ENCODE measurements at regions not wholly inside any gene's neighbourhood (a gene's known extent, or its start where the extent isn't known, plus 50 kb on each side); places are given as distances from the start of the nearest gene placed in this dataset.

DNA sequence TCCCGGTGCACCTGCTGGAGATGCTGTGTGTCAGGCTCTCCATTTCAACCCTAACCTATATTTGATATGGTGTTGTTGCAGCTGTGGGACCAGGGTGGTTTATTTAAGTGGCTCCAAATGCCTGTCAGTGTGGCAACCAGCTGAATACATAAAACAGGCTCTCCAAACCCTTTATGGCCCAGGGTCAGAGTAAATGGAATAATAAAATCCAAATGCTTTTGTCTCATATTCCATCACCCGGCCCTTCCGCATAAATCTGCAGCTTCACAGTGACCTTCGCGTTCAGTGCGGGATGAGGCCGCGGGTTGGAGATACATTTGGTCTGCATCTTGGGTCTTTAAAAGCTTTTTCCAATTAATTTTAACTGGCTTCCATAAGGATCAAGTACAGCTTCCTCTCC is 382.1 kb upstream of the NR2F2 start:
- DNase-seq = no peak

- no peak for DNase-seq
Observed at GRCh38 chr15:95953032-95953431, 377.5 kb upstream of the NR2F2 start.

GRCh38 chr15:95957861-95958260 is 372.6 kb upstream of the NR2F2 start:
- no peak for DNase-seq

DNA sequence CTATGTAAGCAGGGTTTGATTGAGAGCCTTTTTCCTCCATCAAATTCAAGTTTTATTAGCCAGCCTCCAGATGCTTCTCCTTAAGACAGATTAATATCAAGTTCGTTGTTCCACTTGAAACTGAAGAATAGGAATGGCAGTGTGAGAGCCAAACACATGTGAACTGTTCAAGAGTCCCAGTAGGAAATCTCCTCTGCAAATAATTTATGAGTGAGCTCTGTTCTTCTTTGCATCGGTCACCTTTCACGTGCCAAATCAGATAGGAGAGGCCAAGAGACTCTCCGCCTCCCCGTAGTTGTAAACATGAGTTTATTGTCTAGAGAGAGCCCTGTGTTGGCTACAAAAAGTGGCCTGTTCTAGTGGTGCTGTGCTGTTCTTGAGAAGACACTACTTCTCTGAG is 372.1 kb upstream of the NR2F2 start:
- no peak for DNase-seq

GRCh38 chr15:95968856-95969255 is 361.6 kb upstream of the NR2F2 start:
- DNase-seq = no peak

- no peak for DNase-seq
Observed at GRCh38 chr15:95970326-95970725, 360.2 kb upstream of the NR2F2 start.

DNA sequence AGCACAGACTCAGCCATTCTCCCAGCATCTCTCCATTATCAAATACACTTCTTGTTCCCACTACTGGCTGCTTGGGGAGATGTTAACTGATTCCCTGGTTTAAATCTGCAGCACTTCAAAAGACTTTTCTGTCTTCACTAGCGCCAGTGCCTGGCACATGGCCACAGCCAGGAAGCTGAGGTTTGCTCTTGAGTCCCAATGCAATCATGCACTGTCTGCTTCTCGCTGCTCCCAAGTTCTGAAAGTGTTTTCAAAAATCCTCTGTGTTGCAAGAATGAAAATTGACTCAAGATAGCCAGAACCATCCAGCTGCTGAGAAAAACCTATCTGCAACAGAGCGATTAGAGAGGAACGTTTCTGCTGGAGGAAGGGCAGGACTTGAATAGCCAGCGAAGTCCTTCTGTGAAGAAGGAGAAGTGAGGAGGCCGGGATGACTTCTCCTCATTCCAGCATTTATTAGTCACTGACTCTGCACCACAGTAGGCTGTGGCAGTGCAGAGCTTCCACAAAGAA is 358.4 kb upstream of the NR2F2 start:
- no peak for DNase-seq

DNA sequence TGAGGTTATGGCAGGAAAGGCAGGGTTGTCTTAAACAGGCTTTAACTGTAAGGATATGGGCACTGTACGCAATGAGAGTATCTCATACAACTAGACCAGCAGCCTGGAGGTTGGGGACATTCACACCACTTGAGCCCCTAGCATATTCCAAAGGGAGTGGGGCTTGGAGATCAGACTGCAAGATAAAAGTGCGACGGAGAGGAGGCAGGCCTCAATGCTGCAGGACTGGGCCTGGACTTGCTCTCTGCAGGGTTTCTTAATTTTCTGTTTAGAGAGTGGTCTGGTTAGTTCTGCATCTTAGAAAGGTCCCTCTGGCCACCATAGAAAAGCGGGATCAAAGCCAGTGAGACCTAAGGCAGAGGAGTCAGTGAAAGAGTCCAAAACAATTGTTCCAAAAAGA is 357.7 kb upstream of the NR2F2 start:
- DNase-seq = no peak

- no peak for DNase-seq
Observed at GRCh38 chr15:95973566-95974256, 356.8 kb upstream of the NR2F2 start.

DNA sequence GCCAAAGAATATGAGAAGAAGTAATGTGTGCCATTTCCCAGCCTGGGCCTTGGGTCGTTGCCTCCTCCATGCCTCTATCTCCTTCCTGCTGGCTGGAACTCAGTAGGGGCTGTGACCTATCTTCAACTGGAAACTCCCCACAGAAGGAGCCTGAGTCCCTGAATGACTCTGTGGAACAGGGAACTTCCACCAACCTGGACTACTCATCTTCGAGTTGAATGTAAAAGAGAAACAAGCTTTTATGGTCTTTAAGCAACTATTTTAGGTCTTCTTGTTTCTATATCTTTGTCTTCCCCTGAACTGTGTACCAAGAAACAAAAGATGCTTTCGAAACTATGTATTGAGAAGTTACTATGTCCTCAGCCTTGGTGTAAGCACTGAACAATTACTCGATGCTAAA is 355.3 kb upstream of the NR2F2 start:
- no peak for DNase-seq

DNA sequence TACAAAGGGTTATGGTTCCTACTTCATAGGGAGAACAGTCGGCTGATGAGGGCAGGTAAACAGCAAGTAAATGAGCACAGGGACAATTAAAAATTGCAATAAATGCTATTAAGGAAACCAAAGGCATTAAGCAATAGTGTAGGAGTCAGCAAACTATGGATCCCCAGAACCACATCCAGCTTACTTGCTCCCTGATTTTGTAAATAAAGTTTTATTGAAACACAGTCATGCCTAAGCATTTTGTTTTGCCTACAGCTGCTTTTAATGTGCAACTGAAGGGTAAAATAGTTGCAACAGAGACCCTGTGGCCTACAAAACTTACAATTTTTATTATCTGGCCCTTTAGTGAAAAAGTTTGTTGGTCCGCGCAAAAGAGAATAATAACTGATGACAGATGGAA is 351.2 kb upstream of the NR2F2 start:
- DNase-seq = no peak

- DNase-seq = no peak
Observed at GRCh38 chr15:95981209-95981608, 349.3 kb upstream of the NR2F2 start.

DNA sequence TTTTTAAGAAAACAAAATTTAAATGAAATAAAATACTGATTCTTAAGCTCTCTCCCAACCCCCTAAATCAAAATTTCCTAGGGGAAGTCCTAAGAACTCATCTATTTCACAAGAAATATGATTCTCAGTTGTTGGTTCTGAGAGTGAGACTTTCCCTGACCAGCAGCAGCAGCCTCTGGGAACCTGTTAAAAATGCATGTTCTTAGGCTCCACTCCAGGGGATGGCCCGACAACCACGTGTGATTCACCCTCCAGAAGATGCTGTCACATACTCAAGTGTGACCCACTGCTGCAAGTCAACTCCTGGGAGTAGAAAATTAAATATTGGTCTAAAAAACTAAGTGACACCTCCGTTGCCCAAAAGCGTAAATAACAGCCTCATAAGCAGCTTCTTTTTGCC is 343.2 kb upstream of the NR2F2 start:
- DNase-seq = no peak

DNA sequence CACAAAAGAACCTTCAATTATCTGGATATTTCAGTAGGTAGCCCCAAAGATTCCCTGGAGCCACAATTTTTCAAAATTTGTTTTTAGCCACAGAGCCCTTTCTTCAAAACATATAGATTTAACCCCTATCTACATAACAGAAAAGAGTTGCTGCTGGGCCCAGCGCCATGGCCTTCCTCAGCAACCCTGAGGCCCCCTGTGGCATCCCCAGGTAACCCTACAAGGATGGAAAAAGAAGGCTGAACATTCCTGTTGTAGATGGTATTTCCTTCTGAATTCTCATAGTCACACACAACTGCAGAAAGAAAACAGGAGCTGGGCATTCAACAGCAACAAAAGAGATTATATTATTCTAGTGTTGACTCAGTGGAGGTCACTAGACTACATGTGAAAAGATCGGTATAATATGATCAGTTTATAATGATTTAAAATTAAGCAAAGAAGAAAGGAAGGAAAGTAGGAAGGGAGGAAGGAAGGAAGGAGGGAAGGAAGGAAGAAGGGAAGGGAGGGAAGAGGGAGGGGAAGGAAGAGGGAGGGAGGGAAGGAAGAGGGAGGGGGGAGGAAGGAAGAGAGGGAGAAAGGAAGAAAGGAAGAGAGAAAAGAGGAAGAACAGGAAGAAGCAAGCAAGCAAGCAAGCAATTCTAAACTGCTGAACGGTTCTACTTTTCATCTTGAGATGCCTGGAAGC is 342.5 kb upstream of the NR2F2 start:
- no peak for DNase-seq

DNA sequence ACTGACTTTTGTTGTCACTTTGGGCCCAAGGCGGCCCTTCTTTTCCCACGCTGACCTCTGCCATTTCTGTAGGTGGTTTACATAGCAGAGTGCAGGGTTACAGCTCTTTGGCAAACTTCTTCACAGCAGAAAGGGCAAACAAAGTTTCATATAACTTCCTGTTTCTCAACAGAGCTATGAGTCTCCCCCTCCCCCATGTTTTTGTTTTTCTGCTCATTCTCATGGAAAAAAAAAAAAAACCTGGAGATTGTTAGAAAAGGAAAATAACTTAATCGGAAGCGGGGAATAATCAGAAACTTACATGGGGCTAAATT is 342.0 kb upstream of the NR2F2 start:
- DNase-seq = no peak

GRCh38 chr15:95989392-95989791 is 341.1 kb upstream of the NR2F2 start:
- DNase-seq = no peak

DNA sequence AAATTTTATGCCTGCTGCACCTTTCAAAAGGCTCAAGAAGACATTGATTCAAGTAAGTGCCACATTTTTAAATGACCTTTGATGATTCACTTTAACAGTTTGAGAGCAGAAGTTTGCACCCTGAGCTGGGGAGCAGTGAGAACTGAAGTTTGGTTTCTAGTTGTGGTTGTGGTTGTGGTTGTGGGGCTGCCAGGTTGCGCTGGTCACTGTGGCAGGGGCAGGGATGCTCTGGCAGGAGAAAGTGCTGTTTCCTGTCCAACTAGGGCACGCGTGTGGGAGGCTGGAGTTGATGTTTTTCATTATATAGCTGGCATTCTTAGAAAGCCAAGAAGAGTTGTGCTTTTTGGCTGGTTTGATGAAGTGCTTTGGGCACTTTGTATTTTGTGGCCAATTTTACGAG is 339.7 kb upstream of the NR2F2 start:
- no peak for DNase-seq

- no peak for DNase-seq
Observed at GRCh38 chr15:95994418-95994817, 336.1 kb upstream of the NR2F2 start.

DNA sequence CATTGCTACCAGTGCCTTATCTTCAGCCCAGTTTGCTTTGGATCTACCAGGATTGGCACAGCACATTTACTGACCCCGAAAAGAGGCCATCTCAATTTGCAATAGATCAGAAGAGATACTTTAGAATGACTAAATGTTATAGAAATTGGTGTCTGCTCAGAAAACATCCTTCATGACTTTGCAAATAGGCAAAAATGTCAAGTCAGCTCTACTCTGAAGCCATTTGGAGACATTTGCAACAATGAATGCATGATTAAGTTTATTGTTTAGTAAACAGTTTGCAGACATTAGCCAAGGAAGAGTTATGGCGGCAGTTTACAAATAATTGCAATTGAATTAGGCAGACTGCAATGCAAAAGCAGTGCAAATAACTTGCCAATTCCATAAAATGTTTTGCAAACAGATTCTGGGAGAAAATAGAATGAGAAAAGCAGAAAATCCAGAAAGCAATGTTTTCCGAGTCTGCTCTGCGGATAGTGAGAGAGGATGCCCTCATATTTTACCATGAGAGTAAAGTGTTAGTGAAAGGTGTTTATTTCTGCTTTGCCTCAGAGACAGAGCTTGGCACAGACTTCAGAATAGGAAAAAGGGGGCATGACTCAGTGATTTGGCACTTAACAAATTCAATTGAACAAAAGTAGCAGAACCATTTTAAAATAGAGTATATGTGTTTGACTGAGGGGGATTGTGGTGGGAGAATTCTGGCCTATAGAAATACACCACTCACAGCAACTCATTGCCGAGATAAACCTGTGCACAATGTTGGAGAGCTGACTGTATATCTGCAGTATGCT is 334.9 kb upstream of the NR2F2 start:
- DNase-seq = no peak

DNA sequence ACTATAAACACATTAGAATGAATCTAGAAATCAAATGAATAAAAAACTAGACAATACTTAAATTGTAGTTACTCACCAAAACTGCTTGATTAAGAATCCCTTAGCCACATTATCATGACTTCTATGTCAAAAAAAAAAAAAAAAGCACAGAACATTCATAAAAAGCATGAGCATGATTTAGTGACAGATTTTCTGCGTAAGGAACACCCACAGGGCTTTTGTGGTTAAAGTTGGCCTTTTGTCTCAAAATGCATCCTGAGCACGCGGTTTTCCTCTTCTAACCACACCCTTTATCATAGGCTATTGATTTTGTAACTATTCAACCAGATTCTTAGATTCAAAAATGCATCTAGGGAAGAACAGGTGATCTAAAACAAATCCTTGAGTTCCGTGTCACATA is 334.0 kb upstream of the NR2F2 start:
- no peak for DNase-seq

DNA sequence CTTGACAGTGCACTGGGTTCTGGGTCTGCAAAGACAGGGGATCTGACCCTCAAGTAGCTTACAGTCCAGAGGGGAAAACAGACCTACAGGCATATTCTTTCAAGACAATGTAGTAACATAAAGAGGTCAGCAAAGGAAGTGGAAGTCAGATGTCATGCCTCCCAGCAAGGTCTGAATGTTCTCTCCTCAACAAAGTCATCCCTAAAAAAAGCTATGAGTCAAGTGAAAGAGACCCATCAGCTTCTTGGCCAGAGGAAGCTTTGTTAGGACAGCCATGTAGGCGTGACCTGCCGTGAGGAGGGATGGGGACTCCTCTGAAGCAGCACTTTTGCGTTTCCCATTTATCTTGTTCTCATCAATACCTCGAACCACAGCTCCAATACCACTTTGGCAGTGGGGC is 331.6 kb upstream of the NR2F2 start:
- no peak for DNase-seq

DNA sequence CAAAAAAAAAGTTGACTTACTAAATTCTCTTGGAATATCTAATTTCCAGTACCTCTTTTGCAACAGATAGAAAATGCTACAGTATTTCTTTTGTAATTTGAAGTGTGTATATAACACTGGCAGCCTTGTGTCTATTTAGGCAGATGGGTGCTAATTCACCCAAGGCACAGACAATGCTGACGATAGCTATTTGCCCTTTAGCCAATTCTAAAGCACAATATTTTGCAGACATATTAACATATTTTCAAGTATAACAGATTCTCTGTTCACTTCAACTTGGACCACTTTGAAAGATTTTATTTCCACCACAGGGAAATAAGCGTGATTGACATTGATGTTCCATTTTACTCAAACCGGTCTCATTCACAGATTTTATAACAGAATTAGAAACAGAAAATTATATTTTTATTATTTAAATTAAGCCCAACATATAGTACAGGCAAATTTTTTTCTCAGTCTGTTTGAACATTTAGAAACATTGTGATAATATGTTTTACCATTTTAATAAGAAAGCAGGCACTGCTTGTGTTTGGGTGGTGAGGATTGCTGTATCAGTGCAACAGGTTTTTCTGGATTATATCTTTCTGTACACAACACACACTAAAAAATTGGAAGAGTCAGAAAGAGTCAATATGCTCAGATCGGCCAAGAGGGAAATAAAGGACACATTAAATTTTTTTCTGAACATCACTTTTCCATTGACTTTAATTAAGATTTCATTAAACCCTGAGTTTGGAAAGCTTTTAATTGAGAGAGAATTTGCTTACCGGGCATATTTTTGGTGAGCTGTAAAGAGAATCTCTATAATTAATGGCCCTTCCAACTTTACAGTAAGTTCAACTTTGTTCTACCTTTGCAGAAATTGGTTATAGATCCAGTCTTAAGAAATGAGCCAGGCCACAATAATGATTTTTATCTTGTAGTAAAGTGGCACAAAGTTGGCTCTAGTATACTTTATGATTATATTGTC is 327.3 kb upstream of the NR2F2 start:
- no peak for DNase-seq

DNA sequence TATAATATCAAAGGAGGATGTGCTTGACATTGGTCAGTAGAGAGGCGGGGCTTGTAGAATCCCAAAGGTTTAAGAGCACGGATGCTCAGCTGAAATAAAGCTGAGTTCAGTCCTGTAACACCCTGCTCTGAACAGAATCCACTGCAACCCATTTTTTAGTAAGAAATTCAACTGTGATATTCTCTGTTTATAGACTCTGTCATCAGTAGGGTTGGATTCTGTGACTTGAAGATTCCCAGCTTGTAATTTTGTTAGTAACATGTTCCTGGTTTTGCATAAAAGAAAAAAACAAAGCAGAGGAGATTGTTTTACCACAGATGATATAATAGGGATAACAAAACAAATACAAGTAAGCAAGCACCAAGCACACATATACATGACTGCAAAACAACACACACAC is 324.6 kb upstream of the NR2F2 start:
- DNase-seq = no peak
